SU-DHL-6 (cell line): ENCODE measurements at regions not wholly inside any gene's neighbourhood (a gene's known extent, or its start where the extent isn't known, plus 50 kb on each side); places are given as distances from the start of the nearest gene placed in this dataset.

Source experiments
- EZH2phosphoT487 ChIP-seq: fragments of 200-600 bp; sonication (generic), shearing (Covaris generic); conservative IDR thresholded peaks from 2 replicates; pipeline ENCODE4 v1.6.1; 2018; ENCODE audit warnings: mild to moderate bottlenecking, antibody characterized with exemption, low read length, moderate library complexity, mixed read lengths
- TF ChIP-seq, protein P1 (sequence below): fragments of 200-600 bp; sonication (generic); IDR thresholded peaks from one replicate; pipeline ENCODE4 v1.5.1; 2017; ENCODE audit warnings: antibody characterized with exemption, mild to moderate bottlenecking, low read length, moderate library complexity; ENCODE audit not compliant: insufficient read depth, poor library complexity, severe bottlenecking

DNA sequence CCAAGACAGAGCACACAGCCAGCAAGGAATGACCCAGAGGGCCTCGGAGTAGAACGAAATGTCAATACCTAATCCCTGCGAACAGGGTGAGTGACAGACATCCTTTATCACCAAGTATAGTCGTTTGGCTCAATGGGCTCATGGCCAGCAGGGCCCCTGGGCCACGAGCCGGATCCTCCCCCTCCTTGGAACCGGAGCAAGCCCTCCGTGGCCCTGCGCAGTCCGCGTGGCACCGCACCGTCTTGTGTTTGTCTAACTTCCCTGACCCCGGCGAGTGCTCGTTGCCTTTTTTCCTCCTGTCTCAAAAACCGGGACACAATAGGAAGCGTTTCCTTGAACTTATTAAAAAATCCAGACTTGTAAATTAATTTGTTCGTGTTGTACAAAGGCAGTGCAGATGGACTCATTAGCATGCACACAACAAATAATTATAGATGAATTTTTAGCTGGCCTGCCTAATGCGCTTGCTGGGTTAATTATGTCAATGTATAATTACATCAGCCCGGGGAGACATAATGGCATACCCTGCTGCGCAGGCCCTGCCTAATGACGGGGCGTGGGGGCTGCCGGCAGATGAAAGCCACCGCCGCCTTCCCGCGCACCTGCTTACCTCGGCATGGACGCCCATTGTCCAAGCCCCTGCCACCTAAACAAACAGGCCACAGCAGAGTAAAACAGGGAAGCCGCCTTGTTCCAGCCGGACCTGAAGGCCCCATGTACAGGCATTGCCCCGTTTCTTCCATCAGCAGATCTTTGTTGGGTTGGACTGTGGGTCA lies 81.6 kb downstream of the PHETA1 start:
- TF ChIP-seq, protein P1, sequence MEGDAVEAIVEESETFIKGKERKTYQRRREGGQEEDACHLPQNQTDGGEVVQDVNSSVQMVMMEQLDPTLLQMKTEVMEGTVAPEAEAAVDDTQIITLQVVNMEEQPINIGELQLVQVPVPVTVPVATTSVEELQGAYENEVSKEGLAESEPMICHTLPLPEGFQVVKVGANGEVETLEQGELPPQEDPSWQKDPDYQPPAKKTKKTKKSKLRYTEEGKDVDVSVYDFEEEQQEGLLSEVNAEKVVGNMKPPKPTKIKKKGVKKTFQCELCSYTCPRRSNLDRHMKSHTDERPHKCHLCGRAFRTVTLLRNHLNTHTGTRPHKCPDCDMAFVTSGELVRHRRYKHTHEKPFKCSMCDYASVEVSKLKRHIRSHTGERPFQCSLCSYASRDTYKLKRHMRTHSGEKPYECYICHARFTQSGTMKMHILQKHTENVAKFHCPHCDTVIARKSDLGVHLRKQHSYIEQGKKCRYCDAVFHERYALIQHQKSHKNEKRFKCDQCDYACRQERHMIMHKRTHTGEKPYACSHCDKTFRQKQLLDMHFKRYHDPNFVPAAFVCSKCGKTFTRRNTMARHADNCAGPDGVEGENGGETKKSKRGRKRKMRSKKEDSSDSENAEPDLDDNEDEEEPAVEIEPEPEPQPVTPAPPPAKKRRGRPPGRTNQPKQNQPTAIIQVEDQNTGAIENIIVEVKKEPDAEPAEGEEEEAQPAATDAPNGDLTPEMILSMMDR: no peak
- no peak for TF ChIP-seq EZH2phosphoT487
